HCT116 (cell line): ENCODE measurements at regions not wholly inside any gene's neighbourhood (a gene's known extent, or its start where the extent isn't known, plus 50 kb on each side); places are given as distances from the start of the nearest gene placed in this dataset.
A peak's percentile ranks its signal among the peaks of the same experiment; 100 is the strongest.

Experiments used
- ATAC-seq: fragments of 200-7000 bp; cut with Tn5 transposase; 2 replicates; pipeline ENCODE4 v1.9.1; 2020; ENCODE audit warnings: mild to moderate bottlenecking, moderate library complexity
- BruUV-seq: library from RNA; stranded (reverse); fragments of 400-500 nt; replicated peaks from 2 replicates; lab custom pipeline; 2021; lab: Mats Ljungman, UMichigan
- CTCF ChIA-PET: fragments of 300-600 bp; sonication (Branson Sonifier 250); formaldehyde crosslinking; loops from one replicate; lab custom pipeline; 2021; ENCODE audit warnings: antibody characterized with exemption; lab: Charles Lee
- POLR2A ChIA-PET: fragments of 300-600, 350-600 bp; sonication (Branson Sonifier 250); formaldehyde crosslinking; loops from one replicate; lab custom pipeline; 2021; ENCODE audit warnings: antibody characterized with exemption; lab: Charles Lee
- RAD21 ChIA-PET, 2 experiments: fragments of 300-600 bp; sonication (Branson Sonifier 250); formaldehyde crosslinking; loops; one replicate each; lab custom pipeline; 2023; ENCODE audit warnings: low total read pairs in 2 of 2; ENCODE audit not compliant: uncharacterized antibody in 2 of 2, unreplicated experiment in 2 of 2, low non-redundant PET in 1 of 2; lab: Charles Lee
- DNase-seq: peaks from one replicate; pipeline ENCODE4 v3.0.0-alpha.2; 2010; ENCODE audit warnings: low read depth, low spot score
- H2AFZ ChIP-seq: fragments of 200-600 bp; shearing (Covaris generic), sonication (generic); 2 replicates; pipeline ENCODE4 v1.6.1; 2017; ENCODE audit warnings: low read depth, mixed run types, mixed read lengths, antibody characterized with exemption, low read length; ENCODE audit not compliant: poor library complexity, severe bottlenecking
- H3K27ac ChIP-seq: 2 replicates; pipeline ENCODE4 v1.5.1; 2012; ENCODE audit warnings: low read depth, low read length
- H3K27me3 ChIP-seq: fragments of 200-600 bp; sonication (generic); 2 replicates; pipeline ENCODE4 v1.6.1; 2016; ENCODE audit warnings: mixed run types, low read length, mixed read lengths; ENCODE audit not compliant: insufficient read depth
- H3K36me3 ChIP-seq, 2 experiments: fragments of 200-500 bp in 1 of 2; fragments of 200-600 bp in 1 of 2; sonication (Bioruptor generic) in 1 of 2; sonication (generic) in 1 of 2; 2 replicates each; pipeline versions ENCODE4 v1.5.1 to v1.6.1; 2014 to 2016; ENCODE audit warnings: low read length in 2 of 2, inconsistent platforms in 1 of 2, mixed read lengths in 1 of 2, mixed run types in 1 of 2; ENCODE audit not compliant: insufficient read depth in 2 of 2, control insufficient read depth in 1 of 2
- H3K4me1 ChIP-seq, 2 experiments: fragments of 200-600 bp in 1 of 2; sonication (generic) in 1 of 2; 2 replicates each; pipeline versions ENCODE4 v1.5.1 to v1.6.1; 2012 to 2017; ENCODE audit warnings: low read length in 2 of 2, inconsistent platforms in 1 of 2, mild to moderate bottlenecking in 1 of 2, mixed read lengths in 1 of 2, mixed run types in 1 of 2, moderate library complexity in 1 of 2; ENCODE audit not compliant: insufficient read depth in 2 of 2, control insufficient read depth in 1 of 2
- H3K4me2 ChIP-seq: fragments of 200-600 bp; sonication (generic); 2 replicates; pipeline ENCODE4 v1.6.1; 2017; ENCODE audit warnings: mixed run types, low read length, mixed read lengths
- H3K4me3 ChIP-seq, 2 experiments: fragments of 200-600 bp in 1 of 2; sonication (generic) in 1 of 2; replicated peaks in 1 of 2; 2 replicates each; pipeline ENCODE4 v1.5.1; 2011 to 2016; ENCODE audit warnings: low read length in 2 of 2, control low read depth in 1 of 2, low read depth in 1 of 2, mild to moderate bottlenecking in 1 of 2, mixed read lengths in 1 of 2, mixed run types in 1 of 2
- H3K79me2 ChIP-seq: fragments of 200-600 bp; sonication (generic); 2 replicates; pipeline ENCODE4 v1.6.1; 2017; ENCODE audit warnings: mild to moderate bottlenecking, mixed run types, low read length, moderate library complexity, mixed read lengths; ENCODE audit not compliant: insufficient read depth
- H3K9ac ChIP-seq: fragments of 200-600 bp; sonication (generic); 2 replicates; pipeline ENCODE4 v1.6.1; 2016; ENCODE audit warnings: low read length, mixed read lengths
- H3K9me2 ChIP-seq: fragments of 200-600 bp; sonication (generic), shearing (Covaris generic); 2 replicates; pipeline ENCODE4 v1.6.1; 2017; ENCODE audit warnings: mixed run types, mild to moderate bottlenecking, moderate library complexity; ENCODE audit not compliant: insufficient read depth
- H3K9me3 ChIP-seq, 2 experiments: fragments of 200-500 bp in 1 of 2; fragments of 200-600 bp in 1 of 2; sonication (Bioruptor generic) in 1 of 2; sonication (generic) in 1 of 2; 2 replicates each; pipeline ENCODE4 v1.6.1; 2014 to 2017; ENCODE audit warnings: low read length in 2 of 2, mixed read lengths in 2 of 2, inconsistent platforms in 1 of 2, low read depth in 1 of 2, mild to moderate bottlenecking in 1 of 2, mixed run types in 1 of 2, moderate library complexity in 1 of 2; ENCODE audit not compliant: control insufficient read depth in 1 of 2, insufficient read depth in 1 of 2
- H4K20me1 ChIP-seq: fragments of 200-600 bp; sonication (generic), shearing (Covaris generic); 2 replicates; pipeline ENCODE4 v1.6.1; 2017; ENCODE audit warnings: mixed run types, mild to moderate bottlenecking, moderate library complexity; ENCODE audit not compliant: insufficient read depth
- ATF3 ChIP-seq: IDR thresholded peaks from 2 replicates; pipeline ENCODE4 v1.6.1; 2012
- CEBPB ChIP-seq: IDR thresholded peaks from 2 replicates; pipeline ENCODE4 v1.6.1; 2012; ENCODE audit warnings: low read depth
- EZH2 ChIP-seq: fragments of 200-600 bp; sonication (generic); IDR thresholded peaks from 2 replicates; pipeline ENCODE4 v1.6.1; 2017; ENCODE audit warnings: antibody characterized with exemption, mixed run types
- FOSL1 ChIP-seq: IDR thresholded peaks from 2 replicates; pipeline ENCODE4 v1.6.1; 2012; ENCODE audit warnings: low read depth
- JUND ChIP-seq: IDR thresholded peaks from 2 replicates; pipeline ENCODE4 v1.6.1; 2012
- SIN3A ChIP-seq: IDR thresholded peaks from 2 replicates; pipeline ENCODE4 v1.6.1; 2012; ENCODE audit warnings: low read depth
- SP1 ChIP-seq: IDR thresholded peaks from 2 replicates; pipeline ENCODE4 v1.6.1; 2012; ENCODE audit warnings: low read depth
- ZBTB33 ChIP-seq: IDR thresholded peaks from 2 replicates; pipeline ENCODE4 v1.6.1; 2011; ENCODE audit warnings: mild to moderate bottlenecking, low read length, moderate library complexity; ENCODE audit not compliant: insufficient replicate concordance; ENCODE audit errors: extremely low read depth
- ZNF274 ChIP-seq: fragments of 200-500 bp; sonication (Bioruptor generic); IDR thresholded peaks from 2 replicates; pipeline ENCODE4 v1.6.1; 2014; ENCODE audit warnings: mild to moderate bottlenecking, low read depth, low read length, inconsistent platforms
- intact Hi-C: fragments of 100-400 bp; cut with micrococcal nuclease; formaldehyde crosslinking; loops from 2 replicates; pipeline ENCODE4 v1.10.0; 2022

- ChIA-PET CTCF (no interaction called here), POLR2A (no interaction called here), RAD21 (no interaction called here)
- H3K9me3 ChIP-seq = no peaks in the 10 kb centered on the region; a peak in 1 of 4 replicates
- no peaks in the 10 kb centered on the region for H3K36me3 ChIP-seq
- H3K9me2 ChIP-seq = no peaks in the 10 kb centered on the region
- H3K27ac ChIP-seq = peak overlapping the region; percentile 54; the same call in 1 of the 2 replicates
- H3K79me2 ChIP-seq = no peaks in the 10 kb centered on the region
- no peak overlapping the region for H3K9ac ChIP-seq
- peaks cover 21 to 66% of the 10 kb centered on the region in 2 experiments for H3K4me1 ChIP-seq
- no peak overlapping the region for H3K4me3 ChIP-seq
- H3K27me3 ChIP-seq = no peaks in the 10 kb centered on the region
- H4K20me1 ChIP-seq = no peaks in the 10 kb centered on the region
- intact Hi-C loops = no loop called here
- no peak for DNase-seq
- no peak overlapping the region for H2AFZ ChIP-seq
- TF ChIP-seq ZNF274 (no peak), SIN3A (no peak), ZBTB33 (no peak), CEBPB (no peak), SP1 (no peak), FOSL1 (no peak), EZH2 (no peak)
- ATAC-seq = peak; percentile 26; the same call in 1 of the 2 replicates
- no TSS peak for BruUV-seq
- H3K4me2 ChIP-seq = peak overlapping the region; percentile 61
Measured at GRCh38 chr1:94726981-94727685, 93.0 kb upstream of the SLC44A3 start.

- no peaks in the 10 kb centered on the region for H3K27me3 ChIP-seq
- TF ChIP-seq CEBPB (no peak), SP1 (peak; percentile 32), JUND (0 out of 2 replicates have a peak, but pooled peaks have one; percentile 5), ATF3 (no peak), FOSL1 (no peak)
- POLR2A ChIA-PET = no interaction called here
- H4K20me1 ChIP-seq = no peaks in the 10 kb centered on the region
- no peak for ATAC-seq
- no peaks in the 10 kb centered on the region for H3K9me2 ChIP-seq
- CTCF ChIA-PET = no interaction called here
- BruUV-seq = no TSS peak
- no peaks in the 10 kb centered on the region for H3K36me3 ChIP-seq
- no peak for DNase-seq
- H3K9ac ChIP-seq = no peak overlapping the region
- no peaks in the 10 kb centered on the region for H3K79me2 ChIP-seq
- intact Hi-C loops = no loop called here
- no peak overlapping the region for H3K27ac ChIP-seq
- H3K9me3 ChIP-seq = no peaks in the 10 kb centered on the region; a peak in 1 of 4 replicates
- H3K4me2 ChIP-seq = peak overlapping the region; percentile 35
- peaks cover 21 to 54% of the 10 kb centered on the region in 2 experiments for H3K4me1 ChIP-seq
- H3K4me3 ChIP-seq = 0 out of 4 replicates have a peak overlapping the region, but pooled peaks of 1 of the 2 experiments have one; percentile 2
- RAD21 ChIA-PET = no interaction called here
- no peak overlapping the region for H2AFZ ChIP-seq
Measured at GRCh38 chr1:94725566-94725965, 94.6 kb upstream of the SLC44A3 start.
